ENCODE measurements at regions not wholly inside any gene's neighbourhood (a gene's known extent, or its start where the extent isn't known, plus 50 kb on each side); places are given as distances from the start of the nearest gene placed in this dataset.
A peak's percentile ranks its signal among the peaks of the same experiment; 100 is the strongest.

DNA sequence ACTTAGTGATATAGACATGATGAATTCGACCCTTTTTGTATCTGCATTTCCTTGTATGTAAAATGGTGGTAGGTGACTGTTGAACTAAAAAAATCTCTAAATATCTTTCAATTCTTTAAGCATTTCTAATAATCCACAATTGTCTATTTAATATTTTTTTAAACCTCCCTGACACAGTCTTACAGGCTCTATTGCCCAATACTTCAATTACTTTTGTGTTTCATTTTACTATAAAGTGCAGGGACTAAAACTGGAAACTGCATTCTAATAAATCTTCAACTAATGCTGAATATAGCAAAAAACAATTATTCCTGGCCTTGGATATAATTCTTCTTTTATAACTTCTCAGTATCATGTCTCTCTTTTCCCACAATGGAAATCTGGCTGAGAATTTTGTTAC, 202.7 kb upstream of the PIK3R1 start:
- peaks cover 3% of the 10 kb centered on the region for H3K4me1 ChIP-seq (ENCODE audit: control insufficient read depth, extremely low read depth, insufficient read depth, low read length)
- FAIRE-seq (no peak), DNase-seq (ENCODE audit: low read depth, low spot score) (no peak)
- H3K9me3 ChIP-seq (replicated peaks; ENCODE audit: control insufficient read depth, insufficient read depth, low read length) = no peaks in the 10 kb centered on the region
- H3K4me3 ChIP-seq (replicated peaks in 1 of 3; ENCODE audit: insufficient read depth in 1 of 3, low read depth in 1 of 3, low read length in 3 of 3) = no peak overlapping the region
- no peaks in the 10 kb centered on the region for H3K9me1 ChIP-seq (replicated peaks; ENCODE audit: control insufficient read depth, extremely low read depth, insufficient read depth, low read length)
- ChIA-PET CTCF (no interaction called here), POLR2A (no interaction called here)
- no peaks in the 10 kb centered on the region for H3K27me3 ChIP-seq (ENCODE audit: control insufficient read depth in 2 of 2, insufficient read depth in 2 of 2, low read length in 2 of 2)
- TF ChIP-seq EZH2 (IDR thresholded peaks at IDR 0.05; ENCODE audit: borderline replicate concordance, low read depth, low read length, severe bottlenecking) = no peak
- no peak overlapping the region for H3K9ac ChIP-seq (replicated peaks; ENCODE audit: extremely low read depth, insufficient read depth, low read length)
- no TSS peak for BruUV-seq (replicated peaks)
- no peak overlapping the region for H3K4me2 ChIP-seq (ENCODE audit: insufficient read depth, low read length)
- no peaks in the 10 kb centered on the region for H4K20me1 ChIP-seq (replicated peaks; ENCODE audit: control insufficient read depth, extremely low read depth, insufficient read depth, low read length)
- H3K79me2 ChIP-seq (ENCODE audit: control insufficient read depth, insufficient read depth, low read length) = no peaks in the 10 kb centered on the region
- dilution Hi-C loops (cut with MboI; ENCODE audit: extremely low pct_ligation_motif_present, low sequenced_read_pairs) = no loop called here
- H3K36me3 ChIP-seq (ENCODE audit: control insufficient read depth in 2 of 2, extremely low read depth in 1 of 2, insufficient read depth in 2 of 2, low read length in 2 of 2) = no peaks in the 10 kb centered on the region
- intact Hi-C loops (cut with micrococcal nuclease) = no loop called here
- H2AFZ ChIP-seq (ENCODE audit: low read depth, low read length) = no peak overlapping the region
- H3K27ac ChIP-seq (ENCODE audit: insufficient read depth, low read depth, low read length) = no peak overlapping the region

DNA sequence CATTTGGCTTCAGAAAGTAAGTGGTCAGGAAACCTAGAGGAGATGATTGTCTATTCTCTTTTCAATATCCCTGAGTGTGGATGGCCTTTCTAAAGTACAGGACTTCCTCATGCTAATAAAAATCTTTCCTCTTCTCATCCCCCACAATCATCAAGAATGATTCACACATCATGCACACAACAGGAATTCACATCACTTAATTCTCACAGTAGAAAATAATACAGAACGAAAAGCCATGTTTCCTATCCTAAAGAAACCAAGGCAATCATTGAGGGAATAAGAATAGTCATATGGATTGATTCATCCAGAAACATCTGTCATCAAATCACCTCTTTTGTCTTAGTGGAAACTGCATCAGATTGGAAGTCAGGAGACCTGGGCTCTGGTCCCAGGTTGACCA, 203.1 kb upstream of the PIK3R1 start:
- DNase-seq (ENCODE audit: low read depth, low spot score) (peak; percentile 21), FAIRE-seq (no peak)
- TF ChIP-seq FOS (IDR thresholded peaks at IDR 0.05; ENCODE audit: borderline replicate concordance, insufficient read depth, low read length) = peak; percentile 25
- TF ChIP-seq, protein P1, sequence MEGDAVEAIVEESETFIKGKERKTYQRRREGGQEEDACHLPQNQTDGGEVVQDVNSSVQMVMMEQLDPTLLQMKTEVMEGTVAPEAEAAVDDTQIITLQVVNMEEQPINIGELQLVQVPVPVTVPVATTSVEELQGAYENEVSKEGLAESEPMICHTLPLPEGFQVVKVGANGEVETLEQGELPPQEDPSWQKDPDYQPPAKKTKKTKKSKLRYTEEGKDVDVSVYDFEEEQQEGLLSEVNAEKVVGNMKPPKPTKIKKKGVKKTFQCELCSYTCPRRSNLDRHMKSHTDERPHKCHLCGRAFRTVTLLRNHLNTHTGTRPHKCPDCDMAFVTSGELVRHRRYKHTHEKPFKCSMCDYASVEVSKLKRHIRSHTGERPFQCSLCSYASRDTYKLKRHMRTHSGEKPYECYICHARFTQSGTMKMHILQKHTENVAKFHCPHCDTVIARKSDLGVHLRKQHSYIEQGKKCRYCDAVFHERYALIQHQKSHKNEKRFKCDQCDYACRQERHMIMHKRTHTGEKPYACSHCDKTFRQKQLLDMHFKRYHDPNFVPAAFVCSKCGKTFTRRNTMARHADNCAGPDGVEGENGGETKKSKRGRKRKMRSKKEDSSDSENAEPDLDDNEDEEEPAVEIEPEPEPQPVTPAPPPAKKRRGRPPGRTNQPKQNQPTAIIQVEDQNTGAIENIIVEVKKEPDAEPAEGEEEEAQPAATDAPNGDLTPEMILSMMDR (IDR thresholded peaks at IDR 0.05; ENCODE audit: extremely low read depth in 1 of 2, insufficient read depth in 1 of 2, low read depth in 1 of 2, low read length in 2 of 2) = no peak
- Histone ChIP-seq H3K4me3 (replicated peaks in 1 of 3; ENCODE audit: insufficient read depth in 1 of 3, low read depth in 1 of 3, low read length in 3 of 3) (no peak overlapping the region), H3K9me3 (replicated peaks; ENCODE audit: control insufficient read depth, insufficient read depth, low read length) (no peaks in the 10 kb centered on the region), H3K27ac (ENCODE audit: insufficient read depth, low read depth, low read length) (no peak overlapping the region), H3K9ac (replicated peaks; ENCODE audit: extremely low read depth, insufficient read depth, low read length) (no peak overlapping the region), H2AFZ (ENCODE audit: low read depth, low read length) (no peak overlapping the region), H3K79me2 (ENCODE audit: control insufficient read depth, insufficient read depth, low read length) (no peaks in the 10 kb centered on the region), H3K27me3 (ENCODE audit: control insufficient read depth in 2 of 2, insufficient read depth in 2 of 2, low read length in 2 of 2) (no peaks in the 10 kb centered on the region), H3K36me3 (ENCODE audit: control insufficient read depth in 2 of 2, extremely low read depth in 1 of 2, insufficient read depth in 2 of 2, low read length in 2 of 2) (no peaks in the 10 kb centered on the region), H4K20me1 (replicated peaks; ENCODE audit: control insufficient read depth, extremely low read depth, insufficient read depth, low read length) (no peaks in the 10 kb centered on the region), H3K4me1 (ENCODE audit: control insufficient read depth, extremely low read depth, insufficient read depth, low read length) (peaks cover 3% of the 10 kb centered on the region), H3K9me1 (replicated peaks; ENCODE audit: control insufficient read depth, extremely low read depth, insufficient read depth, low read length) (no peaks in the 10 kb centered on the region), H3K4me2 (ENCODE audit: insufficient read depth, low read length) (no peak overlapping the region)
- intact Hi-C loops (cut with micrococcal nuclease) (no loop called here), dilution Hi-C loops (cut with MboI; ENCODE audit: extremely low pct_ligation_motif_present, low sequenced_read_pairs) (no loop called here)
- POLR2A ChIA-PET = no interaction called here
- BruUV-seq (replicated peaks) = no TSS peak
- CTCF ChIA-PET = no interaction called here

Measured in endothelial cell of umbilical vein (primary cell).